ENCODE measurements at regions not wholly inside any gene's neighbourhood (a gene's known extent, or its start where the extent isn't known, plus 50 kb on each side); places are given as distances from the start of the nearest gene placed in this dataset.
"Not testable (repeated sequence)": the region's sequence is repeated elsewhere in the genome, so short reads cannot be mapped to it uniquely, and the experiment has no call there.

DNA sequence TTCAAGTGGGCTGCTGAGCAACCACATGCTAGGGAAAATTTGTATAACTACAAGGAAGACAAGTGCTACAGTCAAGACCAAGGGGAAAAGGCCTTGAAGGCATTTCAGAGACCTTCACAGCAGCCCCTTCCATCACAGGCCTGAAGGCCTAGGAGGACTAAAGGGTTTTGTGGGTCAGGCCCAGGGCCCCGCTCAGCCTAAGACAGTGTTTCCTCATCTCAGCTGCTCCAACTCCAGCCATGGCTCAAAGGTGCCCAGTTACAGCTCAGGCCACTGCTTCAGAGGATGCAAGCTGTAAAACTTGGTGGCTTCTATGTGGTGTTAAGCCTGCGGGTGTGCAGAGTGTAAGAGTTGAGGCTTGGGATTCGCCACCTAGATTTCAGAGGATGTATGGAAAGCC is 260.5 kb downstream of the NXPE2 start:
- no peak for DNase-seq (ENCODE audit: low read depth)

DNA sequence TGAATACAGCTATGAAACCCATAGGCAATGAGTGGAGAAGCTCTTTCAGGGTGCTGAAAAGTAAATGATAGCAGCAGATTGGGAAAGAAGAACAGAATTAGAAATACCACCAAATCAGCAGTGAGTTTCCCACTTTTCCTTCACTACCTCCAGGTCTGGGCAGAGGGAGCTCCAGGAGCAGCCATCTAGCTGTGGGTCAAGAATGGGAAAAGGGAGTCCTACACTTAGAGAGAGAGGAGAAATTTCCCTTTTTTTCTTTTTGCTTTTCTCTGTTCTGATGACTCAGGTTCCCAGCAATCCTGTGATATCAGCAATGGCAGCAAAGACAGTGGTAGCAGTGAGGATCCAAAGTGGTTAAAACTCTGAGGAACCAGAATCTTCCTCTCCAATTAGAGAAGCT is 263.9 kb downstream of the NXPE2 start:
- no peak for DNase-seq (ENCODE audit: low read depth)

DNA sequence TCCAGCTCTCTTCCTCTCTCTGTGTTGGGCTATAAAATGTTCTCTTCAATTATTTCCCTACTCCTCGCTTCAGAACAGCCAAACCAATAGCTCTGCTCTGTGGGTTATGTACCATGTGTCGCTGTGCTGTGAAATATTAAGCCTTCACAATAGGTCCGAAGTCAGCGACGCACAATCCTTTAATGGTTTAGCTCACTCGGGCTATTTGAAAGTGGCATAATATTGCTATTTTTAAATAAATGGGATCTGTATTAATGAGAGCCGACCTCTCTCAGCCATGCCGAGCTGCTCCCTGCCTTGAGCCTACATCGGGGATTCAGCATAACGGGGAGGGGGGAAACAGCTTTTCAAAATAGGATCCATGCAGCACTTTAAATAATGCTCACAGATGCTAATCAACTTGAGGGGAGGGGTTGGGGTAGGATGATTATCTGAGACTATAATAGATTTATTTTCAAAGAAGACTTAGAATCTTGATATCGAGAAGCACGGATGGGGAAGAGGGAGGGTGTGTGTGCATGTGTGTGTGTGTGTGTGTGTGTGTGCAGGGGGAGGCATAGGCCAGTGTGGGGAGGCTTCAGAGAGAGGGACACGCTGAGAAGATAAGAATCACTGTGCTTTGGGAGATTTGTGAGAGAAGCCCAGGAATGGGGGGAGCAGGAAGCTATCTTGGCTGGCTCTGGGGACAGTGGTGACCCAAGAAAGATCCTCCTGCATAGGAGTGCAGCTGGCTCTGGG is 271.5 kb downstream of the NXPE2 start:
- no peak for DNase-seq (ENCODE audit: low read depth)

DNA sequence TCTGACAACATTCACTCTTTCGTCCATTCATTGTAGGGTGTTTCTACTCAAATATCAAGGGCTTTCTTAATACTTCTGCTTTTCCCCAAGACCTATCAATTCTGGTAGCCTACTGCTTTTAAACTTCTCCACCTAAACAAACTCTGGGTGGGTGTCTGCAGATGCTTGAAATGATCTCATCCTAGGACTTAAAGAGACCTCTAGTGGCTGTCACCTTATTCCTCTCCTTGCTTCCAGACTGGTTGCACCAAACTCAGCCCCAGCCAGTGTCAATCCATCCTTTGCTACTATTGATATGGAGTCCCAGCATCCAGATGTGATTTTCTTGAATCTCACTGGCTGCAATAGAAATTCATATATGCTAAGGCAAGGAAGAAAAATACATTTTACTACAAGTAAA is 274.7 kb downstream of the NXPE2 start:
- no peak for DNase-seq (ENCODE audit: low read depth)

DNA sequence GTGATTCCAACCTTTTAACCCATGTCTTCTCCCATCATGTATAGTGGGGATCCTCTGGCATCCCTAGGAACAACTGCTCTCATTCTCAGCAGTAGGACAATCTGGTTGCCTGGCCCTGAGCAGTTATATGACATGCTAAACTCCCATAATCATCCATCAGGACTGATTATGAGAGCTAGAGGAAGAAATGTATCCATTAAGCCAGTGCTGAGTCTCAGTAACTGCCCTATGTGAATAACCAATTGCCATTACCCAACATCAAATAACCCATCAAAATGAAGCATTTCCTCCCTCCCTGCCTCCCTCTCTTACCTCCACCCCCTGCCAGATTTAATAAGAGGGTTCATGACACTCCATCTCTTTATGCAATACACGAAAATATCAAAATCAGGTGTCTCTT is 277.6 kb downstream of the NXPE2 start:
- no peak for DNase-seq (ENCODE audit: low read depth)

DNA sequence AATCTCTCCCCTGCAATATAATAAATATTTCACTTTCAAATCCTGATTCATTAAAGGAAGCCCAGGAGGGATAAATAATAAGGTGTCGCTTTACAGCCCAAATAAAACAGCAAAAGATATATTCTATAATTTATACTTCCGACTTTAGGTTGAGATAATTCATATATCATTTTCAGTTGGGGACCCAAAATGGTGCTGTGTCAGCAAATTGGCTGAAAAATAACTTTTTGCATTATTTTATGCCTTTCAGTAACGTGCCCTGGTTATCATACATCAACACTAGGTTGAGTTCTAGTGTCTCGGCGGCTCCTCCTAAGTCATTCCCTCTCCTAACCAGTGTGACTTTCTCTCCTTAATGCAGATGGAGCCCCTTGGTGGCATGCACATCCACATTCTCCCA is 278.2 kb downstream of the NXPE2 start:
- no peak for DNase-seq (ENCODE audit: low read depth)

DNA sequence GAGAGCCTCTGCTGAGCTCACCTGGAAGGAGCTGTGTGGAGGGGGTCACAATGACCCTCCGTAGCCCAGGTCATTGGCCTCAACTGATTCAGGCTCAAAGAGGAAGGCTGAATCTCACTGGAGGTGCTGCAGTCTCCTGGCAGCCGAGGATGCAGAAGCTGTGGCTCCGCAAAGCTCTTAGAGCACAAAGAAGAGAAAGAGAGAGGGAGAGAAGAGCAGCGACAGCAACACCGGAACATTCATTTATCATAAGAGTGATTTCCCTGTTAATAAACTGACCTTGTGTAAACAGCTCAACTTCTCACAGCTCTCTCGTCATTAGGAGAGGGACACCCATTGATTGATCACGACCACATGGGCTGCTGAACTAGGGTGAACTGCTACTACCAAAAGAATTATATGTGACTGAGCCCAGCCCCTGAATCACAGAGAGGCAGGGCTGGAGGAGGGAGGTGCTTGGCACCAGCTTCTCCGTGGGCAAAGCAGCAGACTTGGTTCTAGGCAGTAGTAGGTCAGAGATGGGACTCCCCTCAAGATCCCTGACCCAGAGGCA is 281.7 kb downstream of the NXPE2 start:
- no peak for DNase-seq (ENCODE audit: low read depth)

DNA sequence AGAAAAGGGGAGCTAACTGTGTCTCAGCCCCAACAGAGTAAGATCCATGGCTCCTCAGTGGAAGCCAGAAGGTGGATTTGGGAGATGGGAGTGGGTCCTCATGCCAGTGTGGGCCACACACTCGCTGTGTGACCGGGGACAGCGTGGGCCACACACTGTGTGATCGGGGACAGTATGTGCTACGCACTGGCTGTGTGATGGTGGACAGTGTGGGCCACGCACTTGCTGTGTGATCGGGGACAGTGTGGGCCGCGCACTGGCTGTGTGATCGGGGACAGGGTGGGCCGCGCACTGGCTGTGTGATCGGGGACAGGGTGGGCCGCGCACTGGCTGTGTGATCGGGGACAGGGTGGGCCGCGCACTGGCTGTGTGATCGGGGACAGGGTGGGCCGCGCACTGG is 282.5 kb downstream of the NXPE2 start:
- not testable (repeated sequence) for DNase-seq (ENCODE audit: low read depth)

DNA sequence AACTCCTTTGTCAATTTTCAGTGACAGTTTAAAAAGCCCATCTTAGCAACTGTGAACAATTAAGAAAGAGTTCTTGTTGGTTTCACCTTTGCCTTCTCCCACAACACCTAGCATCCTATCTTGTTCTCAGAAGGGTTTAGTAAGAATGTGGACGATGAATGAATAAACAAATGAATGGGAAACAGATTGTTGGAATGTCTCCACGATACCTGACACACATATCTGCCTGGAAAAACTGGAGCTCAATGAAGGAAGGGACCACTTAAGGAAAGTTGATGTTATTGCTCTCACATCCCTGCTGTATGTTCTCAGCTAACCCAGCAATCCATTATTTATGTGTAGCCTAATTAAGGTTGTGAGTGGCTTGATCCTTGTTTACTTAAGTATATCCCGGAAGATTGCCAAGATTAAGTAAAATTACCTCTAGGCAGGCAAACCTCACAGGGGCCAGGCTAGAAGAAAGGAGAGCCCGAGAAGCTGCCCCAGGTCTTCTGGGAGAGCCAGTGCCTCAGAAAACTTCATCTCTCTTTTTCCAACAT is 286.4 kb downstream of the NXPE2 start:
- no peak for DNase-seq (ENCODE audit: low read depth)

DNA sequence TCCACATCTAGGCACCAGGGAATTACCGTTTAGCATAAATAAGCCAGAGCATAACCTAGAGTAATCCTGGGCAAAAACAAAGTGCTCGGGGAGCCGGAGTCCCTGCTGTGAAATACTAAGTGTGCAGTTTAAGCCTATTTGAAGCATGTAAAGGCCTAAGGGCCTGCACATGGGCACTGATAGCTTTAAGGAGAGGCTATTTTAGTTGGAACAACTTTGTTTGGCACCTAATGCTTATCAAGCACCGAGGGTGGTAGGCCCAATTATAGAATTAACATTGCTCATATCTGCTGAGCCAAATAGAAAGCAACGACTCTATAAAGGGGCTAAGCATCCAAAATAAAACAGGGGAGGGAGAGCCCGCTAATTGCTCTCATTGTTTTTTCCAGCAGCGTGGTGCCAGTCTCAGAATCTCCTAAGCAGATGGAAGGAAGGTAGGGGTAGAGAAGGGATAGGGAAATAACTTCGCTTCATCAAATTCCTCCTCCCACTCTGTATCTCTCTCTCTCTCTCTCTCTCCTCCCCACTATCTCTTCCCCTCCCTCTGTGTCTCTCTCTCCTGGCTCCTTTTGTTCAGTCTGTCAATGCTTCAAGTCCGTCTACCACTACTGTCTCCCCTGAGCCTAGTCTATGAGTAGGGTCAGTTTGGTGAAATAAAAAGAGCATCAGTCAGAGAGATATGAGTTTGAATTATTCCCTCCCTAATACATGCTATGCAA is 292.8 kb downstream of the NXPE2 start:
- DNase-seq (ENCODE audit: low read depth): no peak

DNA sequence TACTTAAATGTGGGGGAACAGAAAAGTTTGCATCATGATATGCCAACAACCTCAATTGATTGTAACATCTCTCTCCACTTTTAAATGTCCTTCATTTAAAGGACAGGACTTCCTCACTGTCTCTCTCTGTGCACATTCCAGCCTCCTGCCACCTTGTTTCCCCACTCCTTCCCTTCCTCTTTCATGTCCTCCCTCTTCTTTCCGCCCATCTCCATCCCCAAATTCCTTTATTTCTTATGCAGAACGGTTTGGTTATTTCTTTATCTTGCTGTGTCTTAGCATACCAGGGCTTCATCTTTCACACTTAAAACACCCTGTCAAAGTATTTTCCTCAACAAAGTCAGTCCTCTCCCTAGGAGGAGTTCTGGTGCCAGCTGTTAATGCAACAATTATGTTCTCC is 293.8 kb downstream of the NXPE2 start:
- no peak for DNase-seq (ENCODE audit: low read depth)

DNA sequence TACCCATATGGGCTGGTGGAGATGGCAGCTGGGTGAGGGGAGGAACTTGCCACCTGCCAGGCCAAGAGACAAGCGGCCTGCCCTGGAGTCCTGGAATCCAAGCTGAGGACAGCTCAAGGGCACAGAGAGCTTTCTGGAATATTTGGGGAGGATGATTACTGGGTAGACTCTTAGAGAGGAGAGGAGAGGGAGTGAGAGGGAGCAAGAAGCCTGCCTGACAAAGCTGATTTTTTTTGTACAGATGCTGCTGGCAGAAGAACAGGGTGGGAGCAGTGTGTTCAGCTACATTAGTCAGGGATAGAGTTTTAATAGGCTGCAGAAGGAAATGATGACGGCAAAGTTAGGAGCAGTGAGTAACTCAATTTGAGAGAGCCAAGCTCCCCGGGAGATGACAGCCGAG is 299.3 kb downstream of the NXPE2 start:
- no peak for DNase-seq (ENCODE audit: low read depth)

DNA sequence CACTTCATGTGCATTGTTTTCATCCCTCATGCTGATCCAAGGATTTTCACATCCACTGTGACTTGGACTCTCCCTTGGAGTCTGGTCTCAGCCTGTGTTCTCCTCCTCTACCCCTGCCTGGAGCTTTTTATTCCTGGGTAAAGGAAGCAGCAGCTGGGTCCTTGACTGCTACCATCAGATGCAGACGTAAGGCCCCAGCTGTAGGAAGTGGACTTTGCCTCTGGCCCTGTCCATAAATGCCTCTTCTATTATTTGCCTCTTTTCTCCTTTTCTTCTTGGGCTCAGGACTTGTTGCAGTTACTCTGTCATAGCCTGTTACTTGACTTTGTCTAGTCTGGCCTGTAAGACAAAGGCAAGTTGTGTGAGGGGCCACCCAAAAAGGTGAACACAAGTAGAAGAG is 303.8 kb downstream of the NXPE2 start:
- no peak for DNase-seq (ENCODE audit: low read depth)

DNA sequence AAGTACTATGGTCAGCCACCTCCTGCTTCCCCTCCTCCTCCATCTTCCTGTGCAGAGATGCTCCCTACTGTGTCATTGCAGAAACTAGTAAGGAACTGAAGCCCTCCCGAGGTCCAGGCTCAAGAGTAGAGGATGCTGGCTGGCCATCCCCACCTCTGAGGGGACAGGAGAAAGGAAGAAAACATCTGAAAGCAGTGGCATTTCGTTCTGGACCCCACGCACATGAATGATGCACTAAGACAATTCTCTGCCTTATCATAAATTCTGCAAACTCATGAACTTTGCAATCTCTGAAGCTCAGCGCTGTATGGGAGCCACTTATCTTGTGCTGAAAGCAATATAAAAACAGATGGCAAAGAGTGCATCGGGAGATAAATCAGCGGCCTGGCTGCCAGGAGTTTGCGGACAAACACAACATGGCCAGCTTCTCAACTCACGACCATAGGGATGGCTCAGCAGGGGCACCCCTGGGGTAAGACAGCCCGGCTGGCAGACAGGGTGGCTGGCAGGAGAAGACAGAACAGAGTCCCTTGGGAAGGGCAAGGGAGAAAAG is 306.4 kb downstream of the NXPE2 start:
- DNase-seq (ENCODE audit: low read depth): no peak

DNA sequence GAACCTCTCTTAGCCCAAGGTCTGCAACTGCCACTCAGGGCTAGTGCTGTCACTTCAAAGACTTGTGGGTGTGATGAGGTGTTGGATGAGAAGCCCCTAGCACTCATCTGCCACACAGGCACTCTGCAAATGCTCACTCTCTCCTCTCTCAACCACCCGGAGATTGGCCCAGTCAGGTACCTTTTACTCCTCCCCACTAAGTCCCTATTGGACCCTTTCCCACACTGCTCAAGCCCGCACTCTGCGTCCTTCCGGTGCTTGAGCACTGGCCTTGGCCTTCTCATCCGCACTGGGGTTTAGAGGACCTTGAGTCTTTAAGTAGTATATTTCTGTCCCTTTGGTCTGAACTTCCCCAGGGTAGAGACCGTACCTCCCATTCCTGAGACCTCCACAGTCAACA is 308.0 kb downstream of the NXPE2 start:
- no peak for DNase-seq (ENCODE audit: low read depth)

DNA sequence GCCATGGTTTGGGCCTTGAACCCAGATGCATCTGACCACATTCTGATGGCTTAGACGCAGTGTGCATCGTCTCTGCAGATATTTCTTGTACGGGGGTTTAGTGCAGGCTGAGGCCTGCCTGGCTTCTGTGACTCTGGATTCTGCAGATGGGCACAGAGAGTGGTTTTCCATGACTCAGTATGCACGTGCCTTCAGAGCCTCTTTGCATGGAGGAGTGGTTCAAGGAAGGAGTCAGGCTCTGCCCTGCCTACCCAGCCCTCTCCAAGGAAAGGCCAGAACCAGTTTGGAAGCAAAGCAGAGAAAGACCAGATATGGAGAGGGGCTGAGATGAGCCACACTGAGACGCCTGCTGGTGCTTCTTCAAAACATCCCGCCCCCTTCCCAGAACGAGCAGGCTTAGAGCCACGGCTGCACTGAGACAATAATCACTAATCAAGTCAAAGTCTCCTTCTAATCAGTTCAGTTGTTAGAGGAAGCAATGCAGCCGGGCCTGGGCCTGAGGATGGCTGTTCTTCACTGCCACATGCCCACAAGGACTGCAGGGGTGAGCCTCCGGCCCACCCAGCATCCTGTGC is 308.9 kb downstream of the NXPE2 start:
- no peak for DNase-seq (ENCODE audit: low read depth)

DNA sequence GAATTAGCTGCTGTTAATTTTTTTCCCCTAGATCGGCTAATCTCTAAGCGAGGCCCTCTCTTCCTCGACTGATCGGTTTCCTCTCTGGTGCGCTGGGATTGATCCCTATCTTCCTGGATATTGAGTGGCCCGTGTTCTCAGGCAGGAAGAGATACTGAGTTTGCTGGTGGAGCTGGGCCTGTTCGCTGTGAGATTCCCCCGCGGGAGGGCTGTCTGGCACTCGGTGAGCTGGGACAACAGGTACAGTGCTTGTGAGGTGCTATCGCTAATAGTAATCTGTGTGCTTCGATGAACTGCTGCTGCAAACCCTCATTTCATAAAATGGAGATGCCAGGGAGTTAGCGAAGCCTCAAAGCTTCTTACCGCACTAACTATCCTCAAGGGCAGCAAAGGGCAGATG is 310.3 kb downstream of the NXPE2 start:
- no peak for DNase-seq (ENCODE audit: low read depth)

DNA sequence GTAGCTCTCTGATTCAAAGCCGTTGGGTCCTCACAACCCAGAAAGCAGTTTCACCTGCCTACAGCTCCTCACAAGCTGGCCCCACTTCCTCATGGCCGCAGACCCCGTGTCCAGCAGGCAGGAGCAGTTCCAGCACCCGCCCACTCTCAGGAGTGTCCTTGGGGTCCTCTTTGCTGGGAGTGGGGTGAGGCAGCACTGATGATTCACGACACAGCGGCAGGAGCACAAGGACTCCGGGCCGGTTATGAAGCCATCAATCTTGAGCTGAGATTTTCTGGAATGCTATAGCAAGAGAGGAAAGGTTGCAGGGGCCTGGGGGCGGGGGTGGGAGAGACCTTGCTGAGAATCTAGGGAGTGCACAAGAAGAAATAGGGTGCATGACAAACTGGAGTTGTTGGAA is 311.2 kb downstream of the NXPE2 start:
- no peak for DNase-seq (ENCODE audit: low read depth)

DNA sequence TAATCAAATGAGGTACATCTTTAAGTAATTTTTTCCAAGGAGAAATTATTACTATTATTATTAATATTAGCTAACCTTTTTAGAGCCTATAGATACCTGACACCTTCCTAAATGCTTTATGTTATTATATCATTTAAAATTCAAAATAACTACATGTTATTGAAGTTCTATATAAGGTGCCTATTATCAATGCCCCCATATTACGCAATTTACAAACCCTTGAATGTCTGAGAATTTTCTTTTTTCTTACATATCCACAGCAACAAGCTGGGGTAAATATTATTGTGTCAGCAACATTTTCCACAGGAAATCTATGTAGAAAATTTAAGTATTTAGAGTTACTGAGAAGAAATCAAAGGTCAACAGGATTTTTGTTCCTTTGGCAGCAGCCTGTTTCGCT is 327.3 kb downstream of the NXPE2 start:
- DNase-seq (ENCODE audit: low read depth): no peak

DNA sequence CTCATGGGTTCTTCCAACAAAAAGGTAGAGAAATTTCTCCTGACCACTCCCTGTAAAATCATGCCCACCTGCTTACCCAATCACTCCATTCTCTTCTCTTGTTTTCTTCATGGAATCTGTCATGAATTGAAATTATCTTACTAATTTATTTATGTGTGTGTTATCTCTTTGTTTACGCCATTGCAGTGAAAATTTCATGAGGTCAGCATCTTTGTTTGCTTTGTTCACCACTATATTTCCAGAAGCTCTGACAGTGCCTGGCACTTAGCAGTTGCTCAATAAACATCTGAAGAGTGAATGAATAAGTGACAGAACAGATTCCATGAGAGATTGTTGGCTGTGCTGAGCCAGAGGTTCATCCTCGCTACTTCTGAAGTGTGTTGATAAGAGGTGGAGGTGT is 329.5 kb downstream of the NXPE2 start:
- no peak for DNase-seq (ENCODE audit: low read depth)

DNA sequence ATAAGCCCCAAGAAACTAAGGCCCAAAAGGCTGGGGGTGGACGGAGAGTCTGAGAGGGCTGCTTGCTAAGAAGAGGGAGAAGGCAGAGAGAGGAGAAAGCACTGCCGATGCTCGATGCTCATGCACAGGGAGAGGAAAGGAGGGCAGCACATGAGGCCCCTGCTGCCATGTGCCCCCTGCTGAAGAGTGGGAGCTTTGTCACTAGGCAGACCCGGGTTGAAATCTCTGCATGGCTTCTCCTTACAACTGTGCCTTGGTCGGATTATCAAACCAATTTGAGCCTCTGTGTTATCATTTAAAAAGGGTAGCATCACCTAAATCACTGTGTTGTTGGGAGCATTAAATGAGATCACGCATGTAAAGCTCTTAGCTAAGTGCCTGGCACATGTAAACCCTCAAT is 330.5 kb downstream of the NXPE2 start:
- no peak for DNase-seq (ENCODE audit: low read depth)

DNA sequence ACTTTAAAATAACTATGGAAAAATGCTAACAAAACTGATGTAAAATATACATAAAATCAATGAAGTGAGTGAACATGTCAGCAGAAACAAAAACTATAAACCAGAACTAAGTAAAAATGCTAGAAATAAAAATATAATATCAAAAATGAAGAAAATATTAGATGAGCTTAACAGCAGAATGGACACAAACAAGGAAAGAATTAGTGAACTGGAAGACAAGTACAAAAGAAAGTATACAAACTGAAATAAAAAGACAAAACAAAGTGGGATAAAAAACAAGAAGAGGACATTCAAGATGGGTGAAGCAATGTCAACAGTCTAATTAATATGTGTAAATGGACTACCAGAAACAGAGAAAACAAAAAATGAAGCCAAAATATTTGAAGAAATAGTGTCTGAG is 339.2 kb downstream of the NXPE2 start:
- no peak for DNase-seq (ENCODE audit: low read depth)

DNA sequence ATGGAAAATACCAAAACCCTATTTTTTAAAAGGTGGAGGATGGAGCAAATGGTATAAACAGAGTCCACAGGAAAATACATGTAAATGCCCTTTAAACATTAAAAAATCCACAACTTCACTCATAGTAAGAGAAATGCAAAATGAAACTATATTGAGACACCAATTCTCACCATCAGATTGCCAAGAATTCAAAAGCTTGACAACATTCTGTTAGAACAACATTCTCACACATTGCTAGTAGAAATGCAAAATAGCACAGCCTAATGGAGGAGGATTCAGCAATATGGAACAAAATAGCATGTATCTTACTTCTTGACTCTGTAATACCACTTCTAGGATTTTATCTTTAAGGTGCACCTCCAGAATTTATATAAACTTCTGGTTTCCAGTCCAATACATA is 351.8 kb downstream of the NXPE2 start:
- no peak for DNase-seq (ENCODE audit: low read depth)
